Natural killer cell (primary cell): ENCODE measurements at regions not wholly inside any gene's neighbourhood (a gene's known extent, or its start where the extent isn't known, plus 50 kb on each side); places are given as distances from the start of the nearest gene placed in this dataset.

Source experiments
- ATAC-seq, 3 donors: fragments of 150-1000 bp in 2 of 3; fragments of 200-7000 bp in 1 of 3; cut with Tn5 transposase; 1 replicate in 1 of 3; 2 replicates in 2 of 3; pipeline ENCODE4 v1.10.0; 2021; ENCODE audit warnings: mild to moderate bottlenecking in 2 of 3, moderate library complexity in 2 of 3
- DNase-seq, 2 donors: peaks; one replicate each; pipeline versions ENCODE4 v3.0.0 to v3.0.0-alpha.2; 2013 to 2021; ENCODE audit warnings: mixed read lengths in 1 of 2
- H3K27ac ChIP-seq: one replicate; pipeline ENCODE4 v1.5.1; 2013; ENCODE audit warnings: mild to moderate bottlenecking, low read length
- H3K27me3 ChIP-seq: one replicate; pipeline ENCODE4 v1.6.1; 2013; ENCODE audit warnings: low read length; ENCODE audit not compliant: control insufficient read depth, insufficient read depth
- H3K36me3 ChIP-seq: one replicate; pipeline ENCODE4 v1.6.1; 2013; ENCODE audit warnings: low read length; ENCODE audit not compliant: control insufficient read depth, insufficient read depth
- H3K4me1 ChIP-seq: one replicate; pipeline ENCODE4 v1.6.1; 2013; ENCODE audit warnings: low read length; ENCODE audit not compliant: control insufficient read depth, insufficient read depth
- H3K4me3 ChIP-seq: one replicate; pipeline ENCODE4 v1.5.1; 2013; ENCODE audit warnings: low read length
- H3K9me3 ChIP-seq: one replicate; pipeline ENCODE4 v1.6.1; 2013; ENCODE audit warnings: low read length; ENCODE audit not compliant: control insufficient read depth, insufficient read depth
- H3K27ac Mint-ChIP-seq, 2 donors: one replicate each; pipeline ENCODE4 v1.8.0; 2022; ENCODE audit warnings: mild to moderate bottlenecking in 2 of 2, mixed read lengths in 2 of 2, moderate library complexity in 1 of 2
- H3K27me3 Mint-ChIP-seq, 2 donors: one replicate each; pipeline ENCODE4 v1.8.0; 2022; ENCODE audit warnings: low read depth in 2 of 2, mixed read lengths in 2 of 2
- H3K36me3 Mint-ChIP-seq: one replicate; pipeline ENCODE4 v1.8.0; 2022; ENCODE audit warnings: mixed read lengths
- H3K4me1 Mint-ChIP-seq, 2 donors: one replicate each; pipeline ENCODE4 v1.8.0; 2022; ENCODE audit warnings: mixed read lengths in 2 of 2
- H3K4me3 Mint-ChIP-seq: one replicate; pipeline ENCODE4 v1.8.0; 2022; ENCODE audit warnings: mild to moderate bottlenecking, moderate library complexity, mixed read lengths
- H3K9me3 Mint-ChIP-seq, 2 donors: one replicate each; pipeline ENCODE4 v1.8.0; 2022; ENCODE audit warnings: mixed read lengths in 2 of 2
- WGBS: methylation state at CpG from one replicate; pipeline ENCODE4 v1.1.7; 2013; ENCODE audit warnings: missing lambda C conversion rate; ENCODE audit not compliant: insufficient coverage; 5-methylcytosine and 5-hydroxymethylcytosine counted together
- intact Hi-C: fragments of 100-400 bp; cut with micrococcal nuclease; formaldehyde crosslinking; loops from one replicate; pipeline ENCODE4 v1.14.2; 2022
- TF ChIP-seq, protein P1 (sequence below): fragments of 200-600 bp; IDR thresholded peaks from one replicate; pipeline ENCODE4 v1.8.0; 2022; ENCODE audit warnings: antibody characterized with exemption

DNA sequence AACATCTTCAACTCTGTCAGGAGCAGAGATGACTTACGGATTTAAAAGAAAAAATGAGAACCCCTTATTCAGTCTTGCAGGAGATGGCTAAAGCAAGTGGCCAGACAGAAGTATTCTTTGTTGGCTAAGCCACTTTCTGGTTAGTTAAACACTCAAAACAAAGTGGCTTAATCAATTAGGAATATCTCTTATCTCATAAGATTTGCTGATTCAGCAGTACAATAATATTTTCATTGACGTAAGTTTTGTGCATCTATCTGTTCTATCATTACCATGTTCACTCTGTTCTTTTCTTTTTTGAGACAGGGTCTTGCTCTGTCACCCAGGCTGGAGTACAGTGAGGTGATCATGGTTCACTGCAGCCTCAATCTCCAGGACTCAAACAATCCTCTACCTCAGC, 342.0 kb downstream of the EN1 start:
- ATAC-seq: no peak
- H3K9me3 Mint-ChIP-seq: peaks cover 0 to 2% of the 10 kb centered on the region in 2 donors
- no peaks in the 10 kb centered on the region for H3K4me1 Mint-ChIP-seq
- Histone ChIP-seq H3K27ac (no peak overlapping the region), H3K9me3 (no peaks in the 10 kb centered on the region), H3K27me3 (no peaks in the 10 kb centered on the region), H3K4me3 (no peak overlapping the region), H3K4me1 (no peaks in the 10 kb centered on the region), H3K36me3 (no peaks in the 10 kb centered on the region)
- no peak overlapping the region for H3K27ac Mint-ChIP-seq
- TF ChIP-seq, protein P1, sequence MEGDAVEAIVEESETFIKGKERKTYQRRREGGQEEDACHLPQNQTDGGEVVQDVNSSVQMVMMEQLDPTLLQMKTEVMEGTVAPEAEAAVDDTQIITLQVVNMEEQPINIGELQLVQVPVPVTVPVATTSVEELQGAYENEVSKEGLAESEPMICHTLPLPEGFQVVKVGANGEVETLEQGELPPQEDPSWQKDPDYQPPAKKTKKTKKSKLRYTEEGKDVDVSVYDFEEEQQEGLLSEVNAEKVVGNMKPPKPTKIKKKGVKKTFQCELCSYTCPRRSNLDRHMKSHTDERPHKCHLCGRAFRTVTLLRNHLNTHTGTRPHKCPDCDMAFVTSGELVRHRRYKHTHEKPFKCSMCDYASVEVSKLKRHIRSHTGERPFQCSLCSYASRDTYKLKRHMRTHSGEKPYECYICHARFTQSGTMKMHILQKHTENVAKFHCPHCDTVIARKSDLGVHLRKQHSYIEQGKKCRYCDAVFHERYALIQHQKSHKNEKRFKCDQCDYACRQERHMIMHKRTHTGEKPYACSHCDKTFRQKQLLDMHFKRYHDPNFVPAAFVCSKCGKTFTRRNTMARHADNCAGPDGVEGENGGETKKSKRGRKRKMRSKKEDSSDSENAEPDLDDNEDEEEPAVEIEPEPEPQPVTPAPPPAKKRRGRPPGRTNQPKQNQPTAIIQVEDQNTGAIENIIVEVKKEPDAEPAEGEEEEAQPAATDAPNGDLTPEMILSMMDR: no peak
- no peak overlapping the region for H3K4me3 Mint-ChIP-seq
- no peak for DNase-seq
- 96% methylated on average over 2 of the region's 2 CpGs for WGBS
- H3K27me3 Mint-ChIP-seq: peaks cover 0 to 3% of the 10 kb centered on the region in 2 donors
- no peaks in the 10 kb centered on the region for H3K36me3 Mint-ChIP-seq
- intact Hi-C loops: no loop called here

DNA sequence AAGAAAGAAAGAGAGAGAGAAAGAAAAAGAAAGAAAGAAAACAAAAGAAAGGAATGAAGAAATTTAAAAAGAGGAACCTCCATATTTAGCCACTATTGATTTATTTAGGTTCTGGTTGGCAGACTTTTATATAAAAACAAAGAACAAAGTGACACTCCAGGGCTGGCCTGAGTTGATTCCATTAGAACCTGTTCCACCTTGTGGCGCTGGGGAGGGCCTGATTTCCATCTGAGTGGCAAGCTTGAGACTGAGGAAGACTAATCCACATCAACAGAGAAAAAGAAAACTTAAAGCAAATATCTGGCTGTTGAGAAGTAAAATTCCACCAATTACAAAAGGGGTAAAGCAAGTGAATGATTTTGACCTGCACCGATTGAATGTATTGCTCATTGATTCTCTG, 345.3 kb downstream of the EN1 start:
- Histone ChIP-seq H3K9me3 (no peaks in the 10 kb centered on the region), H3K36me3 (no peaks in the 10 kb centered on the region), H3K27me3 (no peaks in the 10 kb centered on the region), H3K4me3 (no peak overlapping the region), H3K4me1 (no peaks in the 10 kb centered on the region), H3K27ac (no peak overlapping the region)
- peaks cover 0 to 2% of the 10 kb centered on the region in 2 donors for H3K9me3 Mint-ChIP-seq
- no peak overlapping the region for H3K4me3 Mint-ChIP-seq
- 85% methylated on average over 2 of the region's 2 CpGs for WGBS
- H3K4me1 Mint-ChIP-seq: no peaks in the 10 kb centered on the region
- DNase-seq: no peak
- TF ChIP-seq, protein P1: no peak
- no peaks in the 10 kb centered on the region for H3K36me3 Mint-ChIP-seq
- no peak overlapping the region for H3K27ac Mint-ChIP-seq
- intact Hi-C loops: no loop called here
- peaks cover 0 to 3% of the 10 kb centered on the region in 2 donors for H3K27me3 Mint-ChIP-seq
- no peak for ATAC-seq

DNA sequence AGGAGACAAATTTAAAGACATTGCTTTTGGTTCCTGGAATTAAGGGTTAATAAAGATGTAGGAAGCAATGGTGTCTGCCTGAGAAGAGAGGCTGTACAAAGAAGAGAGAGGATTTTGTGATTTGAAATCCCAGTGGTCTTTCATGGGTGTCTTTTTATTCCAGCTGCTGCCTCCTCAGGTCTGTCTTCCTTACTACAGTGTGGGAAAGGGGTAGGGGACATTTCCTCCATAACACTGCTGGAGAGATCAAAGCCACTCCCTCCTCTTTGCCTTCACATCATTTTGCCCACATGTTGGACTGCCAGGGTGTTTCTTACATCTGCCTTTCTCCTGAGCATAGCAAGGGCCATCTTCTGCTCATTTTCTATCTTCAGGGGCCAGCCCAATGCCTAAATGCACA, 348.5 kb downstream of the EN1 start:
- no peak for DNase-seq
- Histone ChIP-seq H3K27me3 (no peaks in the 10 kb centered on the region), H3K9me3 (no peaks in the 10 kb centered on the region), H3K36me3 (no peaks in the 10 kb centered on the region), H3K4me3 (no peak overlapping the region), H3K4me1 (no peaks in the 10 kb centered on the region), H3K27ac (no peak overlapping the region)
- TF ChIP-seq, protein P1: no peak
- no peak overlapping the region for H3K27ac Mint-ChIP-seq
- peaks cover 0 to 3% of the 10 kb centered on the region in 2 donors for H3K27me3 Mint-ChIP-seq
- H3K4me1 Mint-ChIP-seq: no peaks in the 10 kb centered on the region
- no peak for ATAC-seq
- intact Hi-C loops: no loop called here
- H3K4me3 Mint-ChIP-seq: no peak overlapping the region
- peaks cover 0 to 2% of the 10 kb centered on the region in 2 donors for H3K9me3 Mint-ChIP-seq
- H3K36me3 Mint-ChIP-seq: no peaks in the 10 kb centered on the region

DNA sequence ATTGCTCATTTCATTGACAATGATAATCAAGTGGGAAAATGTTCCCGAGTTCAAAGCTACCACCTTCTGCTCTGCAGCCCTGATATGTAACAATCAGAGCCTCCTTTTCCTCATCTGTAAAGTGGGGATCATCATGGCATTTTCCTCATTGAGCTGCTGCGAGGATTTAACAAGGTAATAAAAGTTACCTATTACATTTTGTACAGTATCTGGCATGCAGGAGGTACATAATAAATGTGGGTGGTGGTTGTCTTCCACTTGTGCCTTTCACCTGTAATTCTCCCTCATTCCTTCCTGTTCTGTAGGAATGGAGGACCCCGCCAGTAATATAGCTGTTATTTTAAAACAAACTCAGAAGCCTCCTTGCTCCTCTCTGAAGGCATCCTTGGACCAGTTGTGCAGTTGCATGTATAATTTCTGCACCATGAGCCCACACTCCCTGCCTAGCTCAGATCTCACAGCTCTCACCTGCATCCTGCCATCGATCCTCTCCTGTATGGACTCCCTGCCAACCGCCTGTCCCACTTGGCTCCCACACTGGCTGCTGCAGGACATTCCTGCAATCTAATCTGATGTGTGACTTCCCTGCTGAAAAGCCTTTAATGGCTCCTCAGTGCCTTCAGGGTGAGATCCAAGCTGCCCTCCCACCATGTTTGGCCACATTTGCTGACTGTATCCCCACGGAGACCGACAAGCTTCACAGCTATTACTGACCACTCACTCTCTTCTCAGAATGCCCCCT, 350.4 kb downstream of the EN1 start:
- no peak overlapping the region for H3K27ac Mint-ChIP-seq
- no peaks in the 10 kb centered on the region for H3K36me3 Mint-ChIP-seq
- Histone ChIP-seq H3K4me1 (no peaks in the 10 kb centered on the region), H3K9me3 (no peaks in the 10 kb centered on the region), H3K4me3 (no peak overlapping the region), H3K27ac (no peak overlapping the region), H3K27me3 (no peaks in the 10 kb centered on the region), H3K36me3 (no peaks in the 10 kb centered on the region)
- WGBS: 77% methylated on average over 6 of the region's 7 CpGs
- intact Hi-C loops: no loop called here
- H3K4me3 Mint-ChIP-seq: no peak overlapping the region
- no peak for DNase-seq
- peaks cover 0 to 4% of the 10 kb centered on the region in 2 donors for H3K27me3 Mint-ChIP-seq
- no peak for ATAC-seq
- TF ChIP-seq, protein P1: no peak
- H3K9me3 Mint-ChIP-seq: peaks cover under 1% of the 10 kb centered on the region in 2 donors
- H3K4me1 Mint-ChIP-seq: no peaks in the 10 kb centered on the region
